ENCODE measurements at regions not wholly inside any gene's neighbourhood (a gene's known extent, or its start where the extent isn't known, plus 50 kb on each side); places are given as distances from the start of the nearest gene placed in this dataset.

- DNase-seq = no peak
- H3K4me1 ChIP-seq = peaks cover 32% of the 10 kb centered on the region
- intact Hi-C loops (cut with micrococcal nuclease) = no loop called here
- no peaks in the 10 kb centered on the region for H3K36me3 ChIP-seq
- H3K4me3 ChIP-seq = no peak overlapping the region
- peak overlapping the region; percentile 20 for H3K27ac ChIP-seq (replicated peaks)
- peaks cover 3% of the 10 kb centered on the region for H3K9me3 ChIP-seq (replicated peaks)
- no peaks in the 10 kb centered on the region for H3K27me3 ChIP-seq (ENCODE audit: low read depth)
- no peak for TF ChIP-seq CTCF (IDR thresholded peaks at IDR 0.05; ENCODE audit: borderline replicate concordance)
These were observed 376.2 kb upstream of the GRAMD2B start for GRCh38 chr5:126046846-126047571.

GRCh38 chr5:126052120-126052519 lies 371.1 kb upstream of the GRAMD2B start:
- intact Hi-C loops (cut with micrococcal nuclease) = no loop called here
- no peaks in the 10 kb centered on the region for H3K36me3 ChIP-seq
- no peak for TF ChIP-seq CTCF (IDR thresholded peaks at IDR 0.05; ENCODE audit: borderline replicate concordance)
- H3K4me3 ChIP-seq = no peak overlapping the region
- H3K27ac ChIP-seq (replicated peaks) = no peak overlapping the region
- peaks cover 19% of the 10 kb centered on the region for H3K4me1 ChIP-seq
- peaks cover 13% of the 10 kb centered on the region for H3K9me3 ChIP-seq (replicated peaks)
- DNase-seq = no peak
- H3K27me3 ChIP-seq (ENCODE audit: low read depth) = no peaks in the 10 kb centered on the region

- peaks cover 19% of the 10 kb centered on the region for H3K4me1 ChIP-seq
These were observed 370.4 kb upstream of the GRAMD2B start for GRCh38 chr5:126052791-126053190.

GRCh38 chr5:126053630-126054029 lies 369.6 kb upstream of the GRAMD2B start:
- H3K4me1 ChIP-seq = peaks cover 19% of the 10 kb centered on the region
- no peaks in the 10 kb centered on the region for H3K36me3 ChIP-seq
- H3K27ac ChIP-seq (replicated peaks) = peak overlapping the region; percentile 48
- no peaks in the 10 kb centered on the region for H3K27me3 ChIP-seq (ENCODE audit: low read depth)
- DNase-seq = no peak
- intact Hi-C loops (cut with micrococcal nuclease) = no loop called here
- peaks cover 13% of the 10 kb centered on the region for H3K9me3 ChIP-seq (replicated peaks)
- no peak overlapping the region for H3K4me3 ChIP-seq
- no peak for TF ChIP-seq CTCF (IDR thresholded peaks at IDR 0.05; ENCODE audit: borderline replicate concordance)

More at GRCh38 chr5:126052791-126053190, 370.4 kb upstream of the GRAMD2B start:
- H3K27ac ChIP-seq (replicated peaks) = no peak overlapping the region
- peaks cover 13% of the 10 kb centered on the region for H3K9me3 ChIP-seq (replicated peaks)
- no peaks in the 10 kb centered on the region for H3K36me3 ChIP-seq
- TF ChIP-seq CTCF (IDR thresholded peaks at IDR 0.05; ENCODE audit: borderline replicate concordance) = no peak
- no peaks in the 10 kb centered on the region for H3K27me3 ChIP-seq (ENCODE audit: low read depth)
- H3K4me3 ChIP-seq = no peak overlapping the region
- DNase-seq = no peak
- intact Hi-C loops (cut with micrococcal nuclease) = no loop called here

GRCh38 chr5:126054577-126055347 lies 368.4 kb upstream of the GRAMD2B start:
- Histone ChIP-seq H3K4me1 (peaks cover 19% of the 10 kb centered on the region), H3K36me3 (no peaks in the 10 kb centered on the region), H3K27ac (replicated peaks) (peak overlapping the region; percentile 48), H3K9me3 (replicated peaks) (peaks cover 13% of the 10 kb centered on the region), H3K27me3 (ENCODE audit: low read depth) (no peaks in the 10 kb centered on the region), H3K4me3 (no peak overlapping the region)
- no peak for DNase-seq
- no peak for TF ChIP-seq CTCF (IDR thresholded peaks at IDR 0.05; ENCODE audit: borderline replicate concordance)
- intact Hi-C loops (cut with micrococcal nuclease) = no loop called here

All from left ventricle myocardium inferior (tissue), 1 donor.